ENCODE measurements at regions not wholly inside any gene's neighbourhood (a gene's known extent, or its start where the extent isn't known, plus 50 kb on each side); places are given as distances from the start of the nearest gene placed in this dataset.

- DNase-seq (ENCODE audit: low spot score): no peak
- Histone ChIP-seq H3K27ac (ENCODE audit: low read depth in 1 of 2, low read length in 2 of 2) (no peak overlapping the region), H3K27me3 (ENCODE audit: control insufficient read depth in 4 of 4, insufficient read depth in 4 of 4, low read length in 3 of 4) (peaks cover 0 to 4% (median 0%) of the 10 kb centered on the region in 4 donors), H3K9me3 (ENCODE audit: control insufficient read depth in 4 of 4, low read length in 3 of 4) (no peaks in the 10 kb centered on the region), H3K4me3 (ENCODE audit: low read depth in 1 of 3, low read length in 3 of 3) (no peak overlapping the region), H3K36me3 (ENCODE audit: control insufficient read depth in 4 of 4, insufficient read depth in 3 of 4, low read depth in 1 of 4, low read length in 3 of 4) (no peaks in the 10 kb centered on the region), H3K9ac (ENCODE audit: low read depth in 1 of 2, low read length in 2 of 2) (no peak overlapping the region), H3K4me1 (ENCODE audit: control insufficient read depth in 4 of 4, insufficient read depth in 4 of 4, low read length in 3 of 4) (no peaks in the 10 kb centered on the region)
- no peak for TF ChIP-seq HNF4A (conservative IDR thresholded peaks at IDR 0.05)
- TF ChIP-seq, protein P1, sequence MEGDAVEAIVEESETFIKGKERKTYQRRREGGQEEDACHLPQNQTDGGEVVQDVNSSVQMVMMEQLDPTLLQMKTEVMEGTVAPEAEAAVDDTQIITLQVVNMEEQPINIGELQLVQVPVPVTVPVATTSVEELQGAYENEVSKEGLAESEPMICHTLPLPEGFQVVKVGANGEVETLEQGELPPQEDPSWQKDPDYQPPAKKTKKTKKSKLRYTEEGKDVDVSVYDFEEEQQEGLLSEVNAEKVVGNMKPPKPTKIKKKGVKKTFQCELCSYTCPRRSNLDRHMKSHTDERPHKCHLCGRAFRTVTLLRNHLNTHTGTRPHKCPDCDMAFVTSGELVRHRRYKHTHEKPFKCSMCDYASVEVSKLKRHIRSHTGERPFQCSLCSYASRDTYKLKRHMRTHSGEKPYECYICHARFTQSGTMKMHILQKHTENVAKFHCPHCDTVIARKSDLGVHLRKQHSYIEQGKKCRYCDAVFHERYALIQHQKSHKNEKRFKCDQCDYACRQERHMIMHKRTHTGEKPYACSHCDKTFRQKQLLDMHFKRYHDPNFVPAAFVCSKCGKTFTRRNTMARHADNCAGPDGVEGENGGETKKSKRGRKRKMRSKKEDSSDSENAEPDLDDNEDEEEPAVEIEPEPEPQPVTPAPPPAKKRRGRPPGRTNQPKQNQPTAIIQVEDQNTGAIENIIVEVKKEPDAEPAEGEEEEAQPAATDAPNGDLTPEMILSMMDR (IDR thresholded peaks at IDR 0.05; ENCODE audit: low read depth, low read length, missing input control): peak; percentile 11
- TF ChIP-seq SP1 (IDR thresholded peaks at IDR 0.05): no peak
- peak; percentile 51 to 63 for TF ChIP-seq RAD21 (IDR thresholded peaks at IDR 0.05)
- TF ChIP-seq FOXA2 (IDR thresholded peaks at IDR 0.05): no peak
- no peak for TF ChIP-seq JUND (IDR thresholded peaks at IDR 0.05)
- 59% methylated on average over 2 of the region's 2 CpGs for WGBS
These were observed 190.9 kb upstream of the ADGRL4 start for GRCh38 chr1:79197421-79197820.

DNA sequence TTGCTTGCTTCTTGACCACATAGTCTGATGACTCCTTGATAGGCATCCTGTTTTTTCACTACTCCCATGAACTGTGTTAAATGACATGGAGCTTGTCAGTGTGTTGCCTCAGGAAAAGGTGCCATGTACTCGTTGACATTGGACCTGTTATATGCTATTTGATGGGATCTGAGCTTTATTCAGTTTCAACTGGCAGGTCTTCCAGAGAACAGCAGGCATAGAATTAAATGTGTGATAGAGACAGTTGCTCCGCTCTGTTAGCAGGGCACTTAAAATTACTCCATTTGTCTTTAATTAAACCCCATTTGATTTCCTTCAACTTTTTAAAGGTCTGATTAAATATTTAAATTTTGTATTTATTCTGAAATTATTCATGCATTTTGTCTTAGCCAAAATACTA, 189.7 kb upstream of the ADGRL4 start:
- Histone ChIP-seq H3K27me3 (ENCODE audit: control insufficient read depth in 4 of 4, insufficient read depth in 4 of 4, low read length in 3 of 4) (peaks cover 0 to 4% (median 0%) of the 10 kb centered on the region in 4 donors), H3K36me3 (ENCODE audit: control insufficient read depth in 4 of 4, insufficient read depth in 3 of 4, low read depth in 1 of 4, low read length in 3 of 4) (no peaks in the 10 kb centered on the region), H3K27ac (ENCODE audit: low read depth in 1 of 2, low read length in 2 of 2) (no peak overlapping the region), H3K9ac (ENCODE audit: low read depth in 1 of 2, low read length in 2 of 2) (no peak overlapping the region), H3K9me3 (ENCODE audit: control insufficient read depth in 4 of 4, low read length in 3 of 4) (no peaks in the 10 kb centered on the region), H3K4me1 (ENCODE audit: control insufficient read depth in 4 of 4, insufficient read depth in 4 of 4, low read length in 3 of 4) (no peaks in the 10 kb centered on the region), H3K4me3 (ENCODE audit: low read depth in 1 of 3, low read length in 3 of 3) (no peak overlapping the region)
- no peak for DNase-seq (ENCODE audit: low spot score)
- WGBS: 73% methylated on average over 2 of the region's 2 CpGs
- TF ChIP-seq JUND (IDR thresholded peaks at IDR 0.05): no peak
- TF ChIP-seq YY1 (IDR thresholded peaks at IDR 0.05): no peak
- no peak for TF ChIP-seq ZBTB33 (IDR thresholded peaks at IDR 0.05)
- no peak for TF ChIP-seq HNF4G (IDR thresholded peaks at IDR 0.05)
- no peak for TF ChIP-seq ATF3 (IDR thresholded peaks at IDR 0.05)
- TF ChIP-seq SP1 (IDR thresholded peaks at IDR 0.05): no peak
- no peak for TF ChIP-seq REST (IDR thresholded peaks at IDR 0.05)

Data from liver (tissue), 8 donors.